HCT116 (cell line): ENCODE measurements at regions not wholly inside any gene's neighbourhood (a gene's known extent, or its start where the extent isn't known, plus 50 kb on each side); places are given as distances from the start of the nearest gene placed in this dataset.

Source experiments
- ATAC-seq: fragments of 200-7000 bp; cut with Tn5 transposase; 2 replicates; pipeline ENCODE4 v1.9.1; 2020; ENCODE audit warnings: mild to moderate bottlenecking, moderate library complexity
- BruUV-seq: library from RNA; stranded (reverse); fragments of 400-500 nt; replicated peaks from 2 replicates; lab custom pipeline; 2021; lab: Mats Ljungman, UMichigan
- CTCF ChIA-PET: fragments of 300-600 bp; sonication (Branson Sonifier 250); formaldehyde crosslinking; loops from one replicate; lab custom pipeline; 2021; ENCODE audit warnings: antibody characterized with exemption; lab: Charles Lee
- POLR2A ChIA-PET: fragments of 300-600, 350-600 bp; sonication (Branson Sonifier 250); formaldehyde crosslinking; loops from one replicate; lab custom pipeline; 2021; ENCODE audit warnings: antibody characterized with exemption; lab: Charles Lee
- RAD21 ChIA-PET, 2 experiments: fragments of 300-600 bp; sonication (Branson Sonifier 250); formaldehyde crosslinking; loops; one replicate each; lab custom pipeline; 2023; ENCODE audit warnings: low total read pairs in 2 of 2; ENCODE audit not compliant: uncharacterized antibody in 2 of 2, unreplicated experiment in 2 of 2, low non-redundant PET in 1 of 2; lab: Charles Lee
- DNase-seq: peaks from one replicate; pipeline ENCODE4 v3.0.0-alpha.2; 2010; ENCODE audit warnings: low read depth, low spot score
- H2AFZ ChIP-seq: fragments of 200-600 bp; shearing (Covaris generic), sonication (generic); 2 replicates; pipeline ENCODE4 v1.6.1; 2017; ENCODE audit warnings: low read depth, mixed run types, mixed read lengths, antibody characterized with exemption, low read length; ENCODE audit not compliant: poor library complexity, severe bottlenecking
- H3K27ac ChIP-seq: 2 replicates; pipeline ENCODE4 v1.5.1; 2012; ENCODE audit warnings: low read depth, low read length
- H3K27me3 ChIP-seq: fragments of 200-600 bp; sonication (generic); 2 replicates; pipeline ENCODE4 v1.6.1; 2016; ENCODE audit warnings: mixed run types, low read length, mixed read lengths; ENCODE audit not compliant: insufficient read depth
- H3K36me3 ChIP-seq, 2 experiments: fragments of 200-500 bp in 1 of 2; fragments of 200-600 bp in 1 of 2; sonication (Bioruptor generic) in 1 of 2; sonication (generic) in 1 of 2; 2 replicates each; pipeline versions ENCODE4 v1.5.1 to v1.6.1; 2014 to 2016; ENCODE audit warnings: low read length in 2 of 2, inconsistent platforms in 1 of 2, mixed read lengths in 1 of 2, mixed run types in 1 of 2; ENCODE audit not compliant: insufficient read depth in 2 of 2, control insufficient read depth in 1 of 2
- H3K4me1 ChIP-seq, 2 experiments: fragments of 200-600 bp in 1 of 2; sonication (generic) in 1 of 2; 2 replicates each; pipeline versions ENCODE4 v1.5.1 to v1.6.1; 2012 to 2017; ENCODE audit warnings: low read length in 2 of 2, inconsistent platforms in 1 of 2, mild to moderate bottlenecking in 1 of 2, mixed read lengths in 1 of 2, mixed run types in 1 of 2, moderate library complexity in 1 of 2; ENCODE audit not compliant: insufficient read depth in 2 of 2, control insufficient read depth in 1 of 2
- H3K4me2 ChIP-seq: fragments of 200-600 bp; sonication (generic); 2 replicates; pipeline ENCODE4 v1.6.1; 2017; ENCODE audit warnings: mixed run types, low read length, mixed read lengths
- H3K4me3 ChIP-seq, 2 experiments: fragments of 200-600 bp in 1 of 2; sonication (generic) in 1 of 2; replicated peaks in 1 of 2; 2 replicates each; pipeline ENCODE4 v1.5.1; 2011 to 2016; ENCODE audit warnings: low read length in 2 of 2, control low read depth in 1 of 2, low read depth in 1 of 2, mild to moderate bottlenecking in 1 of 2, mixed read lengths in 1 of 2, mixed run types in 1 of 2
- H3K79me2 ChIP-seq: fragments of 200-600 bp; sonication (generic); 2 replicates; pipeline ENCODE4 v1.6.1; 2017; ENCODE audit warnings: mild to moderate bottlenecking, mixed run types, low read length, moderate library complexity, mixed read lengths; ENCODE audit not compliant: insufficient read depth
- H3K9ac ChIP-seq: fragments of 200-600 bp; sonication (generic); 2 replicates; pipeline ENCODE4 v1.6.1; 2016; ENCODE audit warnings: low read length, mixed read lengths
- H3K9me2 ChIP-seq: fragments of 200-600 bp; sonication (generic), shearing (Covaris generic); 2 replicates; pipeline ENCODE4 v1.6.1; 2017; ENCODE audit warnings: mixed run types, mild to moderate bottlenecking, moderate library complexity; ENCODE audit not compliant: insufficient read depth
- H3K9me3 ChIP-seq, 2 experiments: fragments of 200-500 bp in 1 of 2; fragments of 200-600 bp in 1 of 2; sonication (Bioruptor generic) in 1 of 2; sonication (generic) in 1 of 2; 2 replicates each; pipeline ENCODE4 v1.6.1; 2014 to 2017; ENCODE audit warnings: low read length in 2 of 2, mixed read lengths in 2 of 2, inconsistent platforms in 1 of 2, low read depth in 1 of 2, mild to moderate bottlenecking in 1 of 2, mixed run types in 1 of 2, moderate library complexity in 1 of 2; ENCODE audit not compliant: control insufficient read depth in 1 of 2, insufficient read depth in 1 of 2
- H4K20me1 ChIP-seq: fragments of 200-600 bp; sonication (generic), shearing (Covaris generic); 2 replicates; pipeline ENCODE4 v1.6.1; 2017; ENCODE audit warnings: mixed run types, mild to moderate bottlenecking, moderate library complexity; ENCODE audit not compliant: insufficient read depth
- CBX3 ChIP-seq: IDR thresholded peaks from 2 replicates; pipeline ENCODE4 v1.6.1; 2012; ENCODE audit warnings: low read depth
- CEBPB ChIP-seq: IDR thresholded peaks from 2 replicates; pipeline ENCODE4 v1.6.1; 2012; ENCODE audit warnings: low read depth
- ELF1 ChIP-seq: IDR thresholded peaks from 2 replicates; pipeline ENCODE4 v1.6.1; 2012; ENCODE audit warnings: low read depth, borderline replicate concordance
- FOSL1 ChIP-seq: IDR thresholded peaks from 2 replicates; pipeline ENCODE4 v1.6.1; 2012; ENCODE audit warnings: low read depth
- JUND ChIP-seq: IDR thresholded peaks from 2 replicates; pipeline ENCODE4 v1.6.1; 2012
- POLR2A ChIP-seq: IDR thresholded peaks from 2 replicates; pipeline ENCODE4 v1.7.0; 2011; ENCODE audit warnings: borderline replicate concordance; ENCODE audit not compliant: insufficient read depth, insufficient read length; ENCODE audit errors: extremely low read depth
- SIN3A ChIP-seq: IDR thresholded peaks from 2 replicates; pipeline ENCODE4 v1.6.1; 2012; ENCODE audit warnings: low read depth
- SP1 ChIP-seq: IDR thresholded peaks from 2 replicates; pipeline ENCODE4 v1.6.1; 2012; ENCODE audit warnings: low read depth
- SRF ChIP-seq: IDR thresholded peaks from 2 replicates; pipeline ENCODE4 v1.6.1; 2012; ENCODE audit warnings: low read depth
- YY1 ChIP-seq: IDR thresholded peaks from 2 replicates; pipeline ENCODE4 v1.6.1; 2011; ENCODE audit warnings: low read length, low read depth, moderate library complexity, mild to moderate bottlenecking; ENCODE audit not compliant: insufficient replicate concordance; ENCODE audit errors: extremely low read depth
- ZFX ChIP-seq: fragments of 450-650 bp; IDR thresholded peaks from 2 replicates; pipeline ENCODE4 v1.6.1; 2017
- intact Hi-C: fragments of 100-400 bp; cut with micrococcal nuclease; formaldehyde crosslinking; loops from 2 replicates; pipeline ENCODE4 v1.10.0; 2022
- TF ChIP-seq, protein P1 (sequence below): IDR thresholded peaks from 2 replicates; pipeline ENCODE4 v1.6.1; 2012
- TF ChIP-seq, protein P2 (sequence below): IDR thresholded peaks from 2 replicates; pipeline ENCODE4 v1.6.1; 2011; ENCODE audit warnings: mild to moderate bottlenecking, low read length, moderate library complexity; ENCODE audit not compliant: insufficient replicate concordance; ENCODE audit errors: extremely low read depth
- TF ChIP-seq, protein P3 (sequence below): IDR thresholded peaks from 2 replicates; pipeline ENCODE4 v1.6.1; 2012; ENCODE audit warnings: low read depth

DNA sequence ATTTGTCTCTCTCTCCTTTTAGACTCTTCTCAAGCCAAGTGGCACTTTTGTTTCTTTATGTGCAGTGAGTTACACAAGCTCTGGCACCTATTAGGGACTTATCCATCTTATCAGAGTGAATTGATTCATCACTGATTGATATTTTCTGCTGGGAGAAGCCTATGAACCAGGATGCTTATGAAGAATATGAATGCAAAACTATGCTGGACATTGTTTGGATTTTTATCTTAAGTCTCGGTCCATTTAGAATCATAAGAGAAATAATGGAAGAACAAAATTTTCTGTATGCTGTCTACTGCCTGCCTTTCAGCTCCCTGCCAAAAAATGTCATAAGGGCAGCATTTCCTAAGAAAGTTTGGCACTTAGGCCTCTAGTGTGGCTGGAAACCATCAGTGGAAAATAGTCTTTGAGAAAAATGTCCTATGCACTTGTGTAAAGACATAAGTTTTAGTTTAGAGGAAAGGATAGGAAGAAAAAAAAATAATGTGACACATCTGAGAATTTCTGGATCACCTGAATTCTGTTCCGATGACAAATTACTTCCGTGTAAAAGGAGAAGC is 365.7 kb upstream of the MAD2L1 start:
- no peaks in the 10 kb centered on the region for H3K79me2 ChIP-seq
- POLR2A ChIA-PET = no interaction called here
- no peaks in the 10 kb centered on the region for H3K4me1 ChIP-seq
- H3K9me3 ChIP-seq = no peaks in the 10 kb centered on the region
- no peak overlapping the region for H3K27ac ChIP-seq
- H4K20me1 ChIP-seq = no peaks in the 10 kb centered on the region
- H2AFZ ChIP-seq = no peak overlapping the region
- no peak overlapping the region for H3K4me3 ChIP-seq
- H3K9me2 ChIP-seq = no peaks in the 10 kb centered on the region
- BruUV-seq = no TSS peak
- RAD21 ChIA-PET = no interaction called here
- intact Hi-C loops = no loop called here
- DNase-seq (no peak), ATAC-seq (no peak)
- H3K36me3 ChIP-seq = no peaks in the 10 kb centered on the region
- H3K27me3 ChIP-seq = no peaks in the 10 kb centered on the region
- TF ChIP-seq CBX3 = no peak
- no peak for TF ChIP-seq ELF1
- no peak for TF ChIP-seq JUND
- no peak overlapping the region for H3K9ac ChIP-seq
- CTCF ChIA-PET = no interaction called here
- H3K4me2 ChIP-seq = no peak overlapping the region

DNA sequence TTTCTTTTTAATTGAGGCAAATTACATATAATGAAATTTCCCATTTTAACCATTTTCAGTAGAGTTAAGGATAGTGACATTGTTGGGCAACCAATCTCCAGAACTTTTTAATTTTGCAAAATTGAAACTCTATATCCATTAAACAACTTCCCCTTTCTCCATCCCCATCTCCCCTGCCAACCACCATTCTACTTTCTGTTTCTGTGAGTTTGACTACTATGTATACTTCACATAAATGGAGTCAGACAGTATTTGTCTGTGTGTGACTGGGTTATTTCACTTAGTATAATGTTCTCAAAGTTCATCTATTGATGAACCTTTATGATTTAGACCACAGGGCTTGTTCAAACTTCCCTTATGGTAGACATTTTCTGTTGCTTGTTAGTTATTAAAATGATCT is 364.5 kb upstream of the MAD2L1 start:
- Histone ChIP-seq H3K36me3 (no peaks in the 10 kb centered on the region), H2AFZ (no peak overlapping the region), H3K79me2 (no peaks in the 10 kb centered on the region), H3K4me1 (no peaks in the 10 kb centered on the region), H3K9ac (no peak overlapping the region), H4K20me1 (no peaks in the 10 kb centered on the region), H3K4me3 (no peak overlapping the region), H3K9me3 (no peaks in the 10 kb centered on the region), H3K9me2 (no peaks in the 10 kb centered on the region), H3K27ac (no peak overlapping the region), H3K4me2 (no peak overlapping the region), H3K27me3 (no peaks in the 10 kb centered on the region)
- POLR2A ChIA-PET = no interaction called here
- DNase-seq = no peak
- no peak for ATAC-seq
- RAD21 ChIA-PET = no interaction called here
- no TSS peak for BruUV-seq
- intact Hi-C loops = no loop called here
- CTCF ChIA-PET = no interaction called here
- TF ChIP-seq POLR2A (no peak), SIN3A (no peak), ZFX (no peak), ELF1 (no peak), YY1 (no peak), SP1 (no peak), CEBPB (no peak), FOSL1 (no peak), SRF (no peak)
- TF ChIP-seq, protein P1, sequence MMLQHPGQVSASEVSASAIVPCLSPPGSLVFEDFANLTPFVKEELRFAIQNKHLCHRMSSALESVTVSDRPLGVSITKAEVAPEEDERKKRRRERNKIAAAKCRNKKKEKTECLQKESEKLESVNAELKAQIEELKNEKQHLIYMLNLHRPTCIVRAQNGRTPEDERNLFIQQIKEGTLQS = no peak
- TF ChIP-seq, protein P2, sequence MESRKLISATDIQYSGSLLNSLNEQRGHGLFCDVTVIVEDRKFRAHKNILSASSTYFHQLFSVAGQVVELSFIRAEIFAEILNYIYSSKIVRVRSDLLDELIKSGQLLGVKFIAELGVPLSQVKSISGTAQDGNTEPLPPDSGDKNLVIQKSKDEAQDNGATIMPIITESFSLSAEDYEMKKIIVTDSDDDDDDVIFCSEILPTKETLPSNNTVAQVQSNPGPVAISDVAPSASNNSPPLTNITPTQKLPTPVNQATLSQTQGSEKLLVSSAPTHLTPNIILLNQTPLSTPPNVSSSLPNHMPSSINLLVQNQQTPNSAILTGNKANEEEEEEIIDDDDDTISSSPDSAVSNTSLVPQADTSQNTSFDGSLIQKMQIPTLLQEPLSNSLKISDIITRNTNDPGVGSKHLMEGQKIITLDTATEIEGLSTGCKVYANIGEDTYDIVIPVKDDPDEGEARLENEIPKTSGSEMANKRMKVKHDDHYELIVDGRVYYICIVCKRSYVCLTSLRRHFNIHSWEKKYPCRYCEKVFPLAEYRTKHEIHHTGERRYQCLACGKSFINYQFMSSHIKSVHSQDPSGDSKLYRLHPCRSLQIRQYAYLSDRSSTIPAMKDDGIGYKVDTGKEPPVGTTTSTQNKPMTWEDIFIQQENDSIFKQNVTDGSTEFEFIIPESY = no peak
- TF ChIP-seq, protein P3, sequence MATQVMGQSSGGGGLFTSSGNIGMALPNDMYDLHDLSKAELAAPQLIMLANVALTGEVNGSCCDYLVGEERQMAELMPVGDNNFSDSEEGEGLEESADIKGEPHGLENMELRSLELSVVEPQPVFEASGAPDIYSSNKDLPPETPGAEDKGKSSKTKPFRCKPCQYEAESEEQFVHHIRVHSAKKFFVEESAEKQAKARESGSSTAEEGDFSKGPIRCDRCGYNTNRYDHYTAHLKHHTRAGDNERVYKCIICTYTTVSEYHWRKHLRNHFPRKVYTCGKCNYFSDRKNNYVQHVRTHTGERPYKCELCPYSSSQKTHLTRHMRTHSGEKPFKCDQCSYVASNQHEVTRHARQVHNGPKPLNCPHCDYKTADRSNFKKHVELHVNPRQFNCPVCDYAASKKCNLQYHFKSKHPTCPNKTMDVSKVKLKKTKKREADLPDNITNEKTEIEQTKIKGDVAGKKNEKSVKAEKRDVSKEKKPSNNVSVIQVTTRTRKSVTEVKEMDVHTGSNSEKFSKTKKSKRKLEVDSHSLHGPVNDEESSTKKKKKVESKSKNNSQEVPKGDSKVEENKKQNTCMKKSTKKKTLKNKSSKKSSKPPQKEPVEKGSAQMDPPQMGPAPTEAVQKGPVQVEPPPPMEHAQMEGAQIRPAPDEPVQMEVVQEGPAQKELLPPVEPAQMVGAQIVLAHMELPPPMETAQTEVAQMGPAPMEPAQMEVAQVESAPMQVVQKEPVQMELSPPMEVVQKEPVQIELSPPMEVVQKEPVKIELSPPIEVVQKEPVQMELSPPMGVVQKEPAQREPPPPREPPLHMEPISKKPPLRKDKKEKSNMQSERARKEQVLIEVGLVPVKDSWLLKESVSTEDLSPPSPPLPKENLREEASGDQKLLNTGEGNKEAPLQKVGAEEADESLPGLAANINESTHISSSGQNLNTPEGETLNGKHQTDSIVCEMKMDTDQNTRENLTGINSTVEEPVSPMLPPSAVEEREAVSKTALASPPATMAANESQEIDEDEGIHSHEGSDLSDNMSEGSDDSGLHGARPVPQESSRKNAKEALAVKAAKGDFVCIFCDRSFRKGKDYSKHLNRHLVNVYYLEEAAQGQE = no peak
